A549 (cell line): ENCODE measurements at regions not wholly inside any gene's neighbourhood (a gene's known extent, or its start where the extent isn't known, plus 50 kb on each side); places are given as distances from the start of the nearest gene placed in this dataset.

Experiments
- CTCF ChIP-seq: fragments of >200 bp; sonication (Bioruptor Twin); formaldehyde crosslinking; IDR thresholded peaks from 3 replicates; pipeline ENCODE4 v1.5.1; 2016
- JUNB ChIP-seq: fragments of >200 bp; sonication (Bioruptor Twin); formaldehyde crosslinking; IDR thresholded peaks from 2 replicates; pipeline ENCODE4 v1.6.1; 2016
- KDM5A ChIP-seq: fragments of 200-600 bp; sonication (generic); IDR thresholded peaks from 2 replicates; pipeline ENCODE4 v1.6.1; 2016; ENCODE audit warnings: antibody characterized with exemption, mild to moderate bottlenecking
- POLR2A ChIP-seq: IDR thresholded peaks from 2 replicates; pipeline ENCODE4 v1.6.1; 2012; ENCODE audit warnings: mild to moderate bottlenecking, low read length
- RCOR1 ChIP-seq: fragments of 150-350 bp; IDR thresholded peaks from 2 replicates; pipeline ENCODE4 v1.6.1; 2014; ENCODE audit warnings: antibody characterized with exemption, low read length, low read depth
- SMC3 ChIP-seq: fragments of >200 bp; sonication (Bioruptor Twin); formaldehyde crosslinking; IDR thresholded peaks from 3 replicates; pipeline ENCODE4 v1.6.1; 2018; ENCODE audit warnings: inconsistent platforms
- ZNF302 ChIP-seq: fragments of 250-450 bp; sonication (Bioruptor Pico); IDR thresholded peaks from 2 replicates; pipeline ENCODE4 v1.9.0; 2021; ENCODE audit warnings: inconsistent platforms, mild to moderate bottlenecking, moderate library complexity
- TF ChIP-seq, protein P1 (sequence below): fragments of 200-600 bp; sonication (generic); IDR thresholded peaks from 2 replicates; pipeline ENCODE4 v1.6.1; 2016; ENCODE audit warnings: antibody characterized with exemption, mild to moderate bottlenecking, moderate library complexity
- TF ChIP-seq, protein P2 (sequence below): fragments of 450-650 bp; IDR thresholded peaks from 2 replicates; pipeline ENCODE4 v1.6.1; 2014; ENCODE audit warnings: antibody characterized with exemption

DNA sequence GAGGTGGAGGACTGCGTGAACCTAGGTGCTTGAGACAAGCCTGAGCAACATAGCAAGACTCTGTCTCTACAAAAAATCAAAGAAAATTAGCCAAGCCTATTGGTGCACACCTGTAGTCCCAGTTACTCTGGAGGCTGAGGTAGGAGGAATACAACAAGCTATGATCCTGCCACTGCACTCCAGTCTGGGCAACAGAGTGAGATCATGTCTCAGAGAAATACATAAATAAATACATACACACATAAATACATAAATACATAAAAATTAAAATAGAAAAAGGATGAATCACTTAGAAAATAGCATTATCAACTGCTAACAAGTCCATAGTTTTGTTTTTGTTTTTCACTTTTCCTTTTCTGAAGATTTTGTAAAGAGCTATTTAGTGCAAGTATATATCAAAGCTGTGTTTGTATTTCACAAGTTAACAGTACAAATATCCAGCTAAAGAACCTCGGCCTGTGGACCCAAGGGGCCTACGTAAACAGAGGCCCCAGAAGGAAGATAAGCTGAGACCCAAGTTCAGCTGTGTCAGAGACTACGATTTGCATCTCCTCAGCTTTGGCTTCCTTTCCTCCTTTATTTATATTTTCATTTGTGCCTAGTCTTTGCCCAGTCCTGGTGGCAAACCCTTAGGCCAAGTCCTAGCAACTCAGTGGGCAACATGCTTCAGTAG, 67.1 kb upstream of the ROBO2 start:
- TF ChIP-seq ZNF302 (CRISPR knock-in tag) = no peak
- no peak for TF ChIP-seq POLR2A
- TF ChIP-seq JUNB = no peak
- no peak for TF ChIP-seq SMC3
- TF ChIP-seq CTCF = no peak
- TF ChIP-seq, protein P1, sequence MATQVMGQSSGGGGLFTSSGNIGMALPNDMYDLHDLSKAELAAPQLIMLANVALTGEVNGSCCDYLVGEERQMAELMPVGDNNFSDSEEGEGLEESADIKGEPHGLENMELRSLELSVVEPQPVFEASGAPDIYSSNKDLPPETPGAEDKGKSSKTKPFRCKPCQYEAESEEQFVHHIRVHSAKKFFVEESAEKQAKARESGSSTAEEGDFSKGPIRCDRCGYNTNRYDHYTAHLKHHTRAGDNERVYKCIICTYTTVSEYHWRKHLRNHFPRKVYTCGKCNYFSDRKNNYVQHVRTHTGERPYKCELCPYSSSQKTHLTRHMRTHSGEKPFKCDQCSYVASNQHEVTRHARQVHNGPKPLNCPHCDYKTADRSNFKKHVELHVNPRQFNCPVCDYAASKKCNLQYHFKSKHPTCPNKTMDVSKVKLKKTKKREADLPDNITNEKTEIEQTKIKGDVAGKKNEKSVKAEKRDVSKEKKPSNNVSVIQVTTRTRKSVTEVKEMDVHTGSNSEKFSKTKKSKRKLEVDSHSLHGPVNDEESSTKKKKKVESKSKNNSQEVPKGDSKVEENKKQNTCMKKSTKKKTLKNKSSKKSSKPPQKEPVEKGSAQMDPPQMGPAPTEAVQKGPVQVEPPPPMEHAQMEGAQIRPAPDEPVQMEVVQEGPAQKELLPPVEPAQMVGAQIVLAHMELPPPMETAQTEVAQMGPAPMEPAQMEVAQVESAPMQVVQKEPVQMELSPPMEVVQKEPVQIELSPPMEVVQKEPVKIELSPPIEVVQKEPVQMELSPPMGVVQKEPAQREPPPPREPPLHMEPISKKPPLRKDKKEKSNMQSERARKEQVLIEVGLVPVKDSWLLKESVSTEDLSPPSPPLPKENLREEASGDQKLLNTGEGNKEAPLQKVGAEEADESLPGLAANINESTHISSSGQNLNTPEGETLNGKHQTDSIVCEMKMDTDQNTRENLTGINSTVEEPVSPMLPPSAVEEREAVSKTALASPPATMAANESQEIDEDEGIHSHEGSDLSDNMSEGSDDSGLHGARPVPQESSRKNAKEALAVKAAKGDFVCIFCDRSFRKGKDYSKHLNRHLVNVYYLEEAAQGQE = no peak
- TF ChIP-seq KDM5A = no peak
- TF ChIP-seq, protein P2, sequence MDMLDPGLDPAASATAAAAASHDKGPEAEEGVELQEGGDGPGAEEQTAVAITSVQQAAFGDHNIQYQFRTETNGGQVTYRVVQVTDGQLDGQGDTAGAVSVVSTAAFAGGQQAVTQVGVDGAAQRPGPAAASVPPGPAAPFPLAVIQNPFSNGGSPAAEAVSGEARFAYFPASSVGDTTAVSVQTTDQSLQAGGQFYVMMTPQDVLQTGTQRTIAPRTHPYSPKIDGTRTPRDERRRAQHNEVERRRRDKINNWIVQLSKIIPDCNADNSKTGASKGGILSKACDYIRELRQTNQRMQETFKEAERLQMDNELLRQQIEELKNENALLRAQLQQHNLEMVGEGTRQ = no peak
- TF ChIP-seq RCOR1 = no peak
